Chondrocyte (in vitro differentiated cells): ENCODE measurements at regions not wholly inside any gene's neighbourhood (a gene's known extent, or its start where the extent isn't known, plus 50 kb on each side); places are given as distances from the start of the nearest gene placed in this dataset.
"Not testable (repeated sequence)": the region's sequence is repeated elsewhere in the genome, so short reads cannot be mapped to it uniquely, and the experiment has no call there.

ENCODE experiments used
- DNase-seq: peaks from one replicate; pipeline ENCODE4 v3.0.0; 2021; ENCODE audit warnings: mixed read lengths, low spot score
- H3K27ac Mint-ChIP-seq: one replicate; pipeline ENCODE4 v1.8.0; 2021; ENCODE audit warnings: mild to moderate bottlenecking, moderate library complexity, mixed read lengths; ENCODE audit not compliant: unreplicated experiment
- H3K27me3 Mint-ChIP-seq: 2 replicates; pipeline ENCODE4 v1.8.0; 2021; ENCODE audit warnings: low read depth, mixed read lengths
- H3K36me3 Mint-ChIP-seq: 2 replicates; pipeline ENCODE4 v1.8.0; 2021; ENCODE audit warnings: low read depth, mixed read lengths
- H3K4me1 Mint-ChIP-seq: 2 replicates; pipeline ENCODE4 v1.8.0; 2021; ENCODE audit warnings: low read depth, mild to moderate bottlenecking, mixed read lengths
- H3K4me3 Mint-ChIP-seq: one replicate; pipeline ENCODE4 v1.8.0; 2021; ENCODE audit warnings: mild to moderate bottlenecking, moderate library complexity, mixed read lengths; ENCODE audit not compliant: unreplicated experiment
- H3K9me3 Mint-ChIP-seq: 2 replicates; pipeline ENCODE4 v1.8.0; 2021; ENCODE audit warnings: low read depth, mixed read lengths
- TF ChIP-seq, protein P1 (sequence below): fragments of 200-600 bp; sonication (generic); IDR thresholded peaks from 2 replicates; pipeline ENCODE4 v1.5.0; 2021; ENCODE audit warnings: antibody characterized with exemption, mild to moderate bottlenecking, moderate library complexity

DNA sequence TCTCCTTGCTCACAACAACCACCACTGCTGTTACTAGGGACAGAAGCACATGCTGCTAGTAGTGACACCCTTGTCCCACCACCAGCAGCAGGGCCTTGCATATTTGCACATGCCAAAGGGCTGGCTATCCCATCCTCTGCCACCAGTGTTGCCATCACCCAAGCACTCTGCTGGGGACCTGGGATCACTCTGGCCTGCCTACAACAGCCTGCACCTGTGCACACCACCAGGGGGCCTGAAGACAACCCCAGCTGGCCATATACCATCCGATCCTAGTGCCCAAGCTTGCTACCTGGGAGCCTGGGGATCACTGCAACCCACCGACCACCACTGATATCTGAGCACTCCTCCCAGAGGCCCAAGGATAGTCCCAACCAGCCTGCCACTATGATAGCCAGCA is 99.9 kb upstream of the FANCL start:
- Mint-ChIP-seq H3K27me3 (peaks cover 5% of the 10 kb centered on the region), H3K4me1 (no peaks in the 10 kb centered on the region), H3K4me3 (no peak overlapping the region), H3K9me3 (peaks cover 16% of the 10 kb centered on the region), H3K27ac (no peak overlapping the region), H3K36me3 (peaks cover 4% of the 10 kb centered on the region)
- no peak for DNase-seq
- TF ChIP-seq, protein P1, sequence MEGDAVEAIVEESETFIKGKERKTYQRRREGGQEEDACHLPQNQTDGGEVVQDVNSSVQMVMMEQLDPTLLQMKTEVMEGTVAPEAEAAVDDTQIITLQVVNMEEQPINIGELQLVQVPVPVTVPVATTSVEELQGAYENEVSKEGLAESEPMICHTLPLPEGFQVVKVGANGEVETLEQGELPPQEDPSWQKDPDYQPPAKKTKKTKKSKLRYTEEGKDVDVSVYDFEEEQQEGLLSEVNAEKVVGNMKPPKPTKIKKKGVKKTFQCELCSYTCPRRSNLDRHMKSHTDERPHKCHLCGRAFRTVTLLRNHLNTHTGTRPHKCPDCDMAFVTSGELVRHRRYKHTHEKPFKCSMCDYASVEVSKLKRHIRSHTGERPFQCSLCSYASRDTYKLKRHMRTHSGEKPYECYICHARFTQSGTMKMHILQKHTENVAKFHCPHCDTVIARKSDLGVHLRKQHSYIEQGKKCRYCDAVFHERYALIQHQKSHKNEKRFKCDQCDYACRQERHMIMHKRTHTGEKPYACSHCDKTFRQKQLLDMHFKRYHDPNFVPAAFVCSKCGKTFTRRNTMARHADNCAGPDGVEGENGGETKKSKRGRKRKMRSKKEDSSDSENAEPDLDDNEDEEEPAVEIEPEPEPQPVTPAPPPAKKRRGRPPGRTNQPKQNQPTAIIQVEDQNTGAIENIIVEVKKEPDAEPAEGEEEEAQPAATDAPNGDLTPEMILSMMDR, result no peak

DNA sequence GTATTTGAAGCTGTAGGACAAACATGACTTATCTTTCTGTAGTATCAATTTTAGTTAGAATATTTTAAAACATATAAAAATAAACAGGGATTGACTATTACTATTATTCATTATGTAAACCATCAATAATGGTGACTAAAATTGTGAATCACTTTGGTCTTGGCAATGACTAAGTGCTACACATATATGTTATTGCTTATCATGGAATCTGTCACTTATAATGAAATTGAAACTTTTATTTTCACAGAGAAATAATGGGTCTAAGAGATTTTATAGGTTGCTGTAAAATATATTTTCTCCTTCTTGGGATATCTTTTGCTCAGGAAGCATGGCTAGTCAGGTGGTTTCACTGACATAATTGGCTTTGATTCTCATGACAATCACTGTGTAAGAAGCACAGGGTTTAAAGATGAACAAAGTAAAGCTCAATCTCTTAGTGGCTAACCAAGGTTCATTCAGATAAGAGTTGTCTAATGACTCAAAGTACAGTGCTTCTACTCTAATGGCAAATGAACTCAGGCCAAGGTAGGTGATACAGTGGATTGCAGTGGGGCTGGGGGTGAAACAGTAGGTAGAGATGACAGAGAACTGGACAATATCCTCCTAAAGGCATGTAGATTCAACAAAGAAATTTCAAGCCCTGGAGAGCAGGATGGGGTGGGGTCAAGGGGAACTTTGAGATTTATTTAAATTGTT is 98.6 kb upstream of the FANCL start:
- Mint-ChIP-seq H3K4me1 (no peaks in the 10 kb centered on the region), H3K4me3 (no peak overlapping the region), H3K36me3 (peaks cover 4% of the 10 kb centered on the region), H3K27me3 (peaks cover 11% of the 10 kb centered on the region), H3K27ac (no peak overlapping the region), H3K9me3 (peaks cover 16% of the 10 kb centered on the region)
- TF ChIP-seq, protein P1, result no peak
- DNase-seq, result no peak

DNA sequence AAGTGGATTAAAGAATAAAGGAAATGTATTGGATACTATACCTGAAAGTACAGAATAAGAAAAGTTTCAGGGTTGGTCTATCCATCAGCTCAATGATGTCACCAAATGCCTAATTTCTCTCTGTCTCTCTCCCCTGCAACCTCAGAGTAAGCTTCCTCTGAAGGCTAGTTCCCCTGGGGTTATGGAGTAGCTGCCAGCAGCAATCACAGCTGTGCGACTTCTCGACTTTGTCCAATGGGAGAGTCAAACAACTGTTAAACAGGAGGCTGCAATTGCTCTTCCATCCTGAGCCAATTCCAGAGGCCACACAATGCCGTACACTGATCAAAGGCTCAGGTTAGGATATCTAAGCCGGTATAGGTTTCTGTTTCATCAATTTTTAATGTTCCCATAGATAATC is 95.3 kb upstream of the FANCL start:
- DNase-seq, result no peak
- Mint-ChIP-seq H3K36me3 (no peaks in the 10 kb centered on the region), H3K27ac (no peak overlapping the region), H3K27me3 (peaks cover 11% of the 10 kb centered on the region), H3K9me3 (peaks cover under 1% of the 10 kb centered on the region), H3K4me1 (no peaks in the 10 kb centered on the region), H3K4me3 (no peak overlapping the region)
- TF ChIP-seq, protein P1, result no peak

DNA sequence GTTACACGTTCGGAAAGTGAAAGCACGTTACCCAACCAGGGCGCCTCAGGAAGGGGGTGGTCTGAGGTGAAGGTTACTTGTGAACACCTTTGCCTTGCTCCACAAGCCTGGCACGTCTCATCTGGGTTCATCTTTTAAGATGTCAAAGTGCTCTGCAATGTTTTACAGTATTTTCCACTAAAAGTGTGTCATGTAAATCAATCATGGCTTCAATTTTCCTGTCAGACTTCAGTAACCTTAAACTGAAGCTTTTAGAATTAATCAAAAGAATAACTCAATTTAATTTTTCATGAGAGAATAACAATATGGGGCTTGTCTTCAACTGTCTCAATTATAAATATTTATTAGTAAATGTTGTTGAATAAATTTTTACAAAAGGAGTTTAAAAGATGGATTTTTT is 93.3 kb upstream of the FANCL start:
- no peaks in the 10 kb centered on the region for H3K36me3 Mint-ChIP-seq
- no peak overlapping the region for H3K4me3 Mint-ChIP-seq
- H3K4me1 Mint-ChIP-seq, result no peaks in the 10 kb centered on the region
- no peaks in the 10 kb centered on the region for H3K9me3 Mint-ChIP-seq
- no peak for DNase-seq
- peaks cover 11% of the 10 kb centered on the region for H3K27me3 Mint-ChIP-seq
- TF ChIP-seq, protein P1, result no peak
- H3K27ac Mint-ChIP-seq, result no peak overlapping the region

DNA sequence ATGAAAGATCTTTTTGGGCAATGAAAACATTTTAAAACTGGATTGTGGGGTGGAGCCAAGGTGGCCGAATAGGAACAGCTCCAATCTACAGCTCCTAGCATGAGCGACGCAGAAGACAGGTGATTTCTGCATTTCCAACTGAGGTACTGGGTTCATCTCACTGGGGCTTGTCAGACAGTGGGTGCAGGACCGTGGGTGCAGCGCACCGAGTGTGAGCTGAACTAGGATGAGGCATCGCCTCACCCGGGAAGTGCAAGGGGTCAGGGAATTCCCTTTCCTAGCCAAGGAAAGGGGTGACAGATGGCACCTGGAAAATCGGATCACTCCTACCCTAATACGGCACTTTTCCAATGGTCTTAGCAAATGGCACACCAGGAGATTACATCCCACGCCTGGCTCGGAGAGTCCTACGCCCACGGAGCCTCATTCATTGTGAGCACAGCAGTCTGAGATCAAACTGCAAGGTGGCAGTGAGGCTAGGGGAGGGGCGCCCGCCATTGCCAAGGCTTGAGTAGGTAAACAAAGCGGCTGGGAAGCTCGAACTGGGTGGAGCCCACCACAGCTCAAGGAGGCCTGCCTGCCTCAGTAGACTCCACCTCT is 84.3 kb upstream of the FANCL start:
- not testable (repeated sequence) for DNase-seq, H3K36me3 Mint-ChIP-seq, H3K27ac Mint-ChIP-seq, H3K4me3 Mint-ChIP-seq, H3K9me3 Mint-ChIP-seq, H3K4me1 Mint-ChIP-seq
- H3K27me3 Mint-ChIP-seq, result peaks cover 21% of the 10 kb centered on the region

DNA sequence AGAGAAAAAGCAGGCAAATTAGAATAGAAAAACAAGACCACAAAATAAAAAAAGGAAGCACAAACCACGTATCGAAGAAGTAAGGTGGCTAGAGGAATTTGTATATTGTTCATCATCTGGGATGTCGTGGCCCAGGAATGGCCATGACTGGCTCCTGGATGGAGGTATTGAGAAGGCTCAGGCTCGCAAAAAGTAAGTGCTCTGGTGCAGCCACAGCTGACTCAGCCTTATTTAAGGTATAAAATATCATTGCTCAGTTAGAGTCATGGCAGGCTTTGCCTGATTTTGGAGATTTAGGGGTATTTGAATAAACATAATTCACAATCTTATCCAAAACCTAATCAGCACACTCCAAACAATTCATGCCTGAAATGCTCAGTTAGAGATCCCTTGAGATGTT is 78.4 kb upstream of the FANCL start:
- TF ChIP-seq, protein P1, result no peak
- H3K4me3 Mint-ChIP-seq, result no peak overlapping the region

DNA sequence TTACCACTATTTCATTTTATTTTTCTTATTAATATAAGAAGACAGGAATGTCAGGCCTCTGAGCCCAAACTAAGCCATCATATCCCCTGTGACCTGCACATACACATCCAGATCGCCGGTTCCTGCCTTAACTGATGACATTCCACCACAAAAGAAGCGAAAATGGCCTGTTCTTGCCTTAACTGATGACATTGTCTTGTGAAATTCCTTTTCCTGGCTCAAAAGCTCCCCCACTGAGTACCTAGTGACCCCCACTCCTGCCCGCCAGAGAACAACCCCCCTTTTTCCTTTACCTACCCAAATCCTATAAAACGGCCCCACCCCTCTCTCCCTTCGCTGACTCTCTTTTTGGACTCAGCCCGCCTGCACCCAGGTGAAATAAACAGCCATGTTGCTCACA is 77.8 kb upstream of the FANCL start:
- not testable (repeated sequence) for H3K27ac Mint-ChIP-seq, H3K9me3 Mint-ChIP-seq, DNase-seq, H3K27me3 Mint-ChIP-seq, H3K4me3 Mint-ChIP-seq, H3K4me1 Mint-ChIP-seq, H3K36me3 Mint-ChIP-seq

More for the DNA sequence above, 78.4 kb upstream of the FANCL start:
- Mint-ChIP-seq H3K4me1 (no peaks in the 10 kb centered on the region), H3K36me3 (no peaks in the 10 kb centered on the region), H3K27me3 (peaks cover 5% of the 10 kb centered on the region), H3K27ac (no peak overlapping the region), H3K9me3 (no peaks in the 10 kb centered on the region)
- no peak for DNase-seq
